Esophagus muscularis mucosa (tissue), 4 donors: ENCODE measurements at regions not wholly inside any gene's neighbourhood (a gene's known extent, or its start where the extent isn't known, plus 50 kb on each side); places are given as distances from the start of the nearest gene placed in this dataset.

Experiments
- EP300 ChIP-seq: sonication (generic); formaldehyde crosslinking; IDR thresholded peaks from one replicate; pipeline ENCODE4 v1.6.1; 2017; ENCODE audit warnings: antibody characterized with exemption
- POLR2AphosphoS5 ChIP-seq, 2 donors: sonication (generic); formaldehyde crosslinking; IDR thresholded peaks; one replicate each; pipeline ENCODE4 v1.6.1; 2017; ENCODE audit warnings: antibody characterized with exemption in 2 of 2
- TF ChIP-seq, protein P1 (sequence below), 3 experiments: fragments of 200-600 bp in 2 of 3; fragments of 450-650 bp in 1 of 3; sonication (generic) in 2 of 3; IDR thresholded peaks; one replicate each; pipeline ENCODE4 v1.5.1; 2017 to 2019; ENCODE audit warnings: antibody characterized with exemption in 3 of 3, mild to moderate bottlenecking in 2 of 3, moderate library complexity in 1 of 3

DNA sequence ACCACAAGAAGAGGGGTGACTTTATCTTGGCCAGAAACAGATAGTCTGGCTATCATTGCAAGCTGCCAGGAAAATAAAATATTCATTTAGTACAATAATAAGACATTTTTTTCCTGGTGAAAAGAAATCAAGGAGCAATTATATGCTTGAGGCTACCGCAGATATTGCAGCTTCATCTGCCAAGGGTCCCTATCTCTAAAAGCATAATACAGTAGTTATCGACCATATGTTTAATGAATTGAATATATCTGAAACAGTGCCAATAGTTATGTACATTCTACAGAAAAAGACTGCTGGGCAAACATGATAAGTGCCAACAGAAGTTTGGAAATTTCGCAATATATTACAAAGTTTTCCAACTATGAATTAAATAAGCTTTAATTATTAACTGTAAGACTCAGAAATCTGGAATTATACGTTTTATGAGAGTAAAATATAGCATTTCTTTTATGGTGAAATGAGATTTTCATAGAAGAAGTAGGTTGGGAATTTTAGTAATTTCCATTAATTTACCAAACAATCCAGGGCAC is 561.1 kb upstream of the ZP4 start:
- TF ChIP-seq, protein P1, sequence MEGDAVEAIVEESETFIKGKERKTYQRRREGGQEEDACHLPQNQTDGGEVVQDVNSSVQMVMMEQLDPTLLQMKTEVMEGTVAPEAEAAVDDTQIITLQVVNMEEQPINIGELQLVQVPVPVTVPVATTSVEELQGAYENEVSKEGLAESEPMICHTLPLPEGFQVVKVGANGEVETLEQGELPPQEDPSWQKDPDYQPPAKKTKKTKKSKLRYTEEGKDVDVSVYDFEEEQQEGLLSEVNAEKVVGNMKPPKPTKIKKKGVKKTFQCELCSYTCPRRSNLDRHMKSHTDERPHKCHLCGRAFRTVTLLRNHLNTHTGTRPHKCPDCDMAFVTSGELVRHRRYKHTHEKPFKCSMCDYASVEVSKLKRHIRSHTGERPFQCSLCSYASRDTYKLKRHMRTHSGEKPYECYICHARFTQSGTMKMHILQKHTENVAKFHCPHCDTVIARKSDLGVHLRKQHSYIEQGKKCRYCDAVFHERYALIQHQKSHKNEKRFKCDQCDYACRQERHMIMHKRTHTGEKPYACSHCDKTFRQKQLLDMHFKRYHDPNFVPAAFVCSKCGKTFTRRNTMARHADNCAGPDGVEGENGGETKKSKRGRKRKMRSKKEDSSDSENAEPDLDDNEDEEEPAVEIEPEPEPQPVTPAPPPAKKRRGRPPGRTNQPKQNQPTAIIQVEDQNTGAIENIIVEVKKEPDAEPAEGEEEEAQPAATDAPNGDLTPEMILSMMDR (IDR thresholded peaks at IDR 0.05), result no peak
- TF ChIP-seq POLR2AphosphoS5 (IDR thresholded peaks at IDR 0.05), result no peak
- TF ChIP-seq EP300, result no peak
